ENCODE measurements at regions not wholly inside any gene's neighbourhood (a gene's known extent, or its start where the extent isn't known, plus 50 kb on each side); places are given as distances from the start of the nearest gene placed in this dataset.

DNA sequence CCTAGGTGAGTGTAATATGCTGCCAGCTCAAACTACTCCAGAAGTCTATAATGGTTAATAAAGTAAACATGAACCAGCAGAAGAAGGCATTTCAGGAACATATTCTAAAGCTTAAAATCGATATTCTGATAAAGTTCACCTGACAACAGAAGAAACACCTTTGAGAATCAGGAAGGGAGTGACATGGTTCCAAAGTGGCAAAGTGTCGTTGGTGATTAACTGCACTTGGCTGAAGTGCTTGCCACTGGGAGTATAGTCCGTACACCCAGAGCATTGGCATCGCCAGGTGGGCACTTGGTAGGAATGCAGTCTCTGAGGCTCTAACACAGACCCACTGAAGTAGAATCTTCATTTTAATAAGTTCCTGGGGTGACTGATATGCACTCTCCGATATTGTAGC lies 76.0 kb upstream of the H2AZ1 start:
- TF ChIP-seq ZNF384 (IDR thresholded peaks at IDR 0.05): no peak
- TF ChIP-seq SP1 (IDR thresholded peaks at IDR 0.05): no peak
- no peak for TF ChIP-seq NFRKB (IDR thresholded peaks at IDR 0.05)
- no peak for TF ChIP-seq PKNOX1 (IDR thresholded peaks at IDR 0.05)
- TF ChIP-seq FOXA1 (IDR thresholded peaks at IDR 0.05): no peak
- no peak for TF ChIP-seq HDGF (IDR thresholded peaks at IDR 0.05; ENCODE audit: borderline replicate concordance)
- no peak for TF ChIP-seq CTBP1 (IDR thresholded peaks at IDR 0.05; ENCODE audit: borderline replicate concordance)
- no peak for TF ChIP-seq FOXM1 (IDR thresholded peaks at IDR 0.05; ENCODE audit: borderline replicate concordance)

All from HEK293T (cell line).